Pancreas (tissue), 10 donors: ENCODE measurements at regions not wholly inside any gene's neighbourhood (a gene's known extent, or its start where the extent isn't known, plus 50 kb on each side); places are given as distances from the start of the nearest gene placed in this dataset.

Experiments used
- ATAC-seq, 4 donors: fragments of 200-7000 bp; cut with Tn5 transposase; one replicate each; pipeline versions ENCODE4 v1.8.0 to v1.9.1; 2020; ENCODE audit warnings: mild to moderate bottlenecking in 4 of 4, moderate library complexity in 4 of 4
- DNase-seq, 6 donors: peaks; one replicate each; pipeline ENCODE4 v3.0.0-alpha.2; 2020
- FAIRE-seq: peaks from 2 replicates; lab custom pipeline; 2012; peaks lifted over from hg19 to GRCh38; lab: Jason Lieb, UNC
- H3K27ac ChIP-seq, 4 donors: fragments of 200-600 bp; sonication (generic); 1 replicate in 3 of 4; 2 replicates in 1 of 4; pipeline versions ENCODE4 v1.5.0 to v1.8.0; 2020
- H3K27me3 ChIP-seq, 4 donors: fragments of 200-600 bp; one replicate each; pipeline ENCODE4 v1.8.0; 2021
- H3K36me3 ChIP-seq, 3 donors: fragments of 200-600 bp; sonication (generic) in 1 of 3; one replicate each; pipeline versions ENCODE4 v1.5.0 to v1.8.0; 2020 to 2021
- H3K4me1 ChIP-seq, 3 donors: fragments of 200-600 bp; one replicate each; pipeline ENCODE4 v1.8.0; 2021
- H3K4me3 ChIP-seq, 4 donors: fragments of 200-600 bp; sonication (generic) in 2 of 4; one replicate each; pipeline versions ENCODE4 v1.5.0 to v1.8.0; 2020 to 2021
- H3K9me3 ChIP-seq, 4 donors: fragments of 200-600 bp; one replicate each; pipeline ENCODE4 v1.8.0; 2021
- CTCF ChIP-seq, 4 donors: fragments of 200-600 bp; sonication (generic) in 3 of 4; IDR thresholded peaks; one replicate each; pipeline versions ENCODE4 v1.5.0 to v1.8.0; 2021; ENCODE audit warnings: antibody characterized with exemption in 4 of 4
- WGBS, 2 donors: extraction: QIAGEN DNeasy Blood & Tissue Kit; methylation state at CpG; one replicate each; pipeline ENCODE4 v1.1.7; 2013; 5-methylcytosine and 5-hydroxymethylcytosine counted together
- intact Hi-C, 3 donors: fragments of 100-400 bp; cut with DNase I; formaldehyde crosslinking; loops; one replicate each; pipeline versions ENCODE4 v1.11.1 to v1.14.2; 2022
- donor health status: healthy with polysubstance abuse.
- donor health status: DM: no; HTN: no; CAD: no; lungs with moderate emphysema.
- donor health status: DM: no; HTN: no; CAD: no.
- donor health status: control.
- donor health status: control.
- donor health status: Bipolar disorder and iron deficiency.
- donor health status: DM: yes; HTN: yes; CAD: no.
- donor health status: DM: no; HTN: no; CAD: no.
- donor health status: DM: no; HTN: no; CAD: no.
- donor health status: DM: yes; HTN: yes; CAD: no.

GRCh38 chr4:31107362-31107761, 387.2 kb downstream of the PCDH7 start:
- Histone ChIP-seq H3K9me3 (no peaks in the 10 kb centered on the region), H3K36me3 (no peaks in the 10 kb centered on the region), H3K4me1 (peaks cover 0 to 5% (median 5%) of the 10 kb centered on the region in 3 donors), H3K27ac (no peak overlapping the region), H3K4me3 (no peak overlapping the region), H3K27me3 (no peaks in the 10 kb centered on the region)
- WGBS, 2 donors = 67 to 86% methylated on average over 2 of the region's 2 CpGs
- intact Hi-C loops = no loop called here
- no peak for FAIRE-seq
- no peak for ATAC-seq
- TF ChIP-seq CTCF (IDR thresholded peaks at IDR 0.05) = no peak
- no peak for DNase-seq

- Histone ChIP-seq H3K4me3 (no peak overlapping the region), H3K36me3 (no peaks in the 10 kb centered on the region), H3K4me1 (peaks cover 0 to 5% (median 5%) of the 10 kb centered on the region in 3 donors), H3K27ac (no peak overlapping the region), H3K27me3 (no peaks in the 10 kb centered on the region), H3K9me3 (no peaks in the 10 kb centered on the region)
- intact Hi-C loops = no loop called here
- DNase-seq (no peak), FAIRE-seq (no peak), ATAC-seq (no peak)
- TF ChIP-seq CTCF (IDR thresholded peaks at IDR 0.05) = no peak
- 83 to 84% methylated on average over 1 of the region's 1 CpG for WGBS, 2 donors
Observed at GRCh38 chr4:31108762-31109161, 388.6 kb downstream of the PCDH7 start.

GRCh38 chr4:31111790-31112189, 391.6 kb downstream of the PCDH7 start:
- Histone ChIP-seq H3K4me1 (no peaks in the 10 kb centered on the region), H3K4me3 (no peak overlapping the region), H3K27me3 (no peaks in the 10 kb centered on the region), H3K36me3 (no peaks in the 10 kb centered on the region), H3K27ac (no peak overlapping the region), H3K9me3 (no peaks in the 10 kb centered on the region)
- ATAC-seq (no peak), FAIRE-seq (no peak), DNase-seq (no peak)
- no peak for TF ChIP-seq CTCF (IDR thresholded peaks at IDR 0.05)
- intact Hi-C loops = no loop called here

- no peak for TF ChIP-seq CTCF (IDR thresholded peaks at IDR 0.05)
- no peaks in the 10 kb centered on the region for H3K9me3 ChIP-seq
- WGBS, 2 donors = 85 to 91% methylated on average over 6 of the region's 6 CpGs
- intact Hi-C loops = no loop called here
- H3K36me3 ChIP-seq = no peaks in the 10 kb centered on the region
- DNase-seq = no peak
- no peak for ATAC-seq
- no peak for FAIRE-seq
- no peaks in the 10 kb centered on the region for H3K4me1 ChIP-seq
- H3K4me3 ChIP-seq = no peak overlapping the region
- H3K27me3 ChIP-seq = no peaks in the 10 kb centered on the region
- no peak overlapping the region for H3K27ac ChIP-seq
Observed at GRCh38 chr4:31114816-31115215, 394.6 kb downstream of the PCDH7 start.

GRCh38 chr4:31124008-31124585, 403.9 kb downstream of the PCDH7 start:
- WGBS, 2 donors = 63 to 74% methylated on average over 7 of the region's 7 CpGs
- DNase-seq = no peak

More at GRCh38 chr4:31124008-31124585, 403.9 kb downstream of the PCDH7 start:
- H3K4me3 ChIP-seq = no peak overlapping the region
- TF ChIP-seq CTCF (IDR thresholded peaks at IDR 0.05) = no peak
- H3K36me3 ChIP-seq = no peaks in the 10 kb centered on the region
- intact Hi-C loops = no loop called here
- no peaks in the 10 kb centered on the region for H3K27me3 ChIP-seq
- ATAC-seq = no peak
- no peaks in the 10 kb centered on the region for H3K9me3 ChIP-seq
- H3K4me1 ChIP-seq = no peaks in the 10 kb centered on the region
- FAIRE-seq = no peak
- no peak overlapping the region for H3K27ac ChIP-seq
